Subcutaneous abdominal adipose tissue (tissue), 5 donors: ENCODE measurements at regions not wholly inside any gene's neighbourhood (a gene's known extent, or its start where the extent isn't known, plus 50 kb on each side); places are given as distances from the start of the nearest gene placed in this dataset.

ENCODE experiments used
- H3K27ac ChIP-seq: one replicate; pipeline ENCODE4 v1.7.0; 2013; ENCODE audit warnings: low read depth, mild to moderate bottlenecking, inconsistent platforms, low read length, moderate library complexity
- H3K27me3 ChIP-seq, 5 donors: one replicate each; pipeline ENCODE4 v1.7.0; 2013; ENCODE audit warnings: low read length in 5 of 5, inconsistent platforms in 1 of 5; ENCODE audit not compliant: control insufficient read depth in 5 of 5, insufficient read depth in 4 of 5
- H3K36me3 ChIP-seq, 5 donors: one replicate each; pipeline ENCODE4 v1.7.0; 2013; ENCODE audit warnings: low read length in 5 of 5; ENCODE audit not compliant: control insufficient read depth in 5 of 5, insufficient read depth in 5 of 5
- H3K4me1 ChIP-seq, 5 donors: one replicate each; pipeline ENCODE4 v1.7.0; 2013; ENCODE audit warnings: low read length in 5 of 5, mild to moderate bottlenecking in 3 of 5, moderate library complexity in 1 of 5; ENCODE audit not compliant: control insufficient read depth in 5 of 5, insufficient read depth in 5 of 5
- H3K4me3 ChIP-seq, 5 donors: one replicate each; pipeline ENCODE4 v1.7.0; 2013; ENCODE audit warnings: low read length in 5 of 5, low read depth in 1 of 5
- H3K9ac ChIP-seq, 5 donors: one replicate each; pipeline ENCODE4 v1.7.0; 2013; ENCODE audit warnings: low read length in 5 of 5, mild to moderate bottlenecking in 4 of 5, moderate library complexity in 3 of 5
- H3K9me3 ChIP-seq, 5 donors: one replicate each; pipeline ENCODE4 v1.7.0; 2013; ENCODE audit warnings: low read length in 5 of 5; ENCODE audit not compliant: control insufficient read depth in 5 of 5
- donor health status: healthy.
- donor health status: healthy.
- donor health status: healthy.
- donor health status: healthy.
- donor health status: healthy.

DNA sequence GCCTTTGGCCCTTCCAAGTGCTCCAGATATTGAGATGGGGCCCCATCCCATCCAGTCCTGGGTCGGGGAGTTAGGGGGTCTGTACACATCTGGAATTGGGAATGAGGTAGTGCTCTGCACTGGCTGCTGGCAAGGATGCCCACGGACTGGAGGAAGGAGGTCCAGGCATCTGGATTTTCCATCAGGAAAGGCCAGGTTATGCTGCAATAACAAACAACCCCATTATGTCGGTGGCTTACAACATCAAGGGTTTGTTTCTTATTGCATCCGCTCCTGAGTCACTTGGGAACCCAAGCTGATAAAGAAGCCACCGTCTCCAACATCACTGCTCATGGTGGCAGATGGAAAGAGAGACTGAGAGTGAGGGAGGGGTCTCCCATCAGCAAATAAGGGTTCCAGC is 229.9 kb downstream of the TFCP2L1 start:
- no peak overlapping the region for H3K4me3 ChIP-seq
- no peak overlapping the region for H3K27ac ChIP-seq
- no peak overlapping the region for H3K9ac ChIP-seq
- peaks cover 0 to 2% (median 0%) of the 10 kb centered on the region in 5 donors for H3K27me3 ChIP-seq
- peaks cover 0 to 20% (median 15%) of the 10 kb centered on the region in 5 donors for H3K4me1 ChIP-seq
- no peaks in the 10 kb centered on the region for H3K36me3 ChIP-seq
- H3K9me3 ChIP-seq = peaks cover 0 to 4% (median 0%) of the 10 kb centered on the region in 5 donors

DNA sequence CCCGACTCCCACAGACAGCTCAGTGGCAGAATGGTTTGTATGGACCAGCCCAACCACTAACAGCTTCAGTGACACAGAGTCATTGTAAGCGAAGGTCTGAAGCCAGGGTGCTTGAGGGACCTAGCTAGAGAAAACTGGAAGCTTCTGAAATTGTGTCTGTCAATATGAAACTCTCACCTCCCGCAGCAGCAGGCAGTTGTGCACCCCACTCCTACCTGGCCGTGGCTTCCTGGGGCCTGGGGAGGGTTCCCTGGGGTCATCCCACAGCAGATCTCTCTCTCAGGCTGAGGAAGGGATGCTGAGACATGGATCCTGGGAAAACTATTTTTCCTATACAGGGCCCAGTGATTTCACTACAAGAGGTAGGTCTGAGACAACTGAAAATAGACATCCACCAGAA is 229.5 kb downstream of the TFCP2L1 start:
- peaks cover 0 to 4% (median 0%) of the 10 kb centered on the region in 5 donors for H3K9me3 ChIP-seq
- H3K27me3 ChIP-seq = peaks cover 0 to 2% (median 0%) of the 10 kb centered on the region in 5 donors
- no peak overlapping the region for H3K27ac ChIP-seq
- no peak overlapping the region for H3K4me3 ChIP-seq
- H3K36me3 ChIP-seq = no peaks in the 10 kb centered on the region
- H3K4me1 ChIP-seq = peaks cover 0 to 17% (median 12%) of the 10 kb centered on the region in 5 donors
- H3K9ac ChIP-seq = no peak overlapping the region

DNA sequence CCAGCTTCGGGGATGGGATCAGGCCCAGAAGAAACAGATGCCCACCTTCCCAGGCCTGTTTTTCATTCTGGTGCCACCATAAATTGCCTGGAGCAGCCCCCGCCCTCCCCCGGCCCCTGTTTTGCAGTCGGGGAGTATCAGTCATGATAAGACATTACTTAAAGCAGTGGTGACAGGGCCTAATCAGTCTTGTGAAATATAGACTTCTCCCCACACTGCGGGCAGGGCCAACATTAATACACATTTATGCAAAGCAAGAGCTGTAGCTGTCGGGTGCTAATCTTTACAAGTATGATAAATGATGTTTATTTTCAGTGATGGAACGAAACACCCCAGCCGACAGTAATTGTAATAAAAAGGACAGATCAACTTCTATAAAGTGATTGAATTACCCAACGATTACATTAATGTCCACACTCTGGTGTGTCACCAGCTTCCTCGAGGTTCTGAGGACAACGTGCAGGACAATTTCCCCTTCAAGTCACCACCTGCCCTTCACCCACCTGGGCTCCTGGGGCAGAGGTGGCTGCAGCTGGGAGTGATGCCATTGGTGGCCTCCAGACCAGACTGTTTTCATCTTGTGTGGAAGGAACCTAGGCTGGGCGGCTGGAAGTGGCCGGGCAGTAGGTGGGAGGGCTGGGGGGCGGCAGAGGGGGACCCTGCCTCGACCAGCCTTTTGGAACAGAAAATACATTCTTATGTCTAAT is 226.0 kb downstream of the TFCP2L1 start:
- Histone ChIP-seq H3K27ac (no peak overlapping the region), H3K9me3 (peaks cover 0 to 2% (median 0%) of the 10 kb centered on the region in 5 donors), H3K4me3 (no peak overlapping the region), H3K36me3 (no peaks in the 10 kb centered on the region), H3K9ac (no peak overlapping the region), H3K4me1 (no peaks in the 10 kb centered on the region), H3K27me3 (peaks cover 0 to 13% (median 3%) of the 10 kb centered on the region in 5 donors)

DNA sequence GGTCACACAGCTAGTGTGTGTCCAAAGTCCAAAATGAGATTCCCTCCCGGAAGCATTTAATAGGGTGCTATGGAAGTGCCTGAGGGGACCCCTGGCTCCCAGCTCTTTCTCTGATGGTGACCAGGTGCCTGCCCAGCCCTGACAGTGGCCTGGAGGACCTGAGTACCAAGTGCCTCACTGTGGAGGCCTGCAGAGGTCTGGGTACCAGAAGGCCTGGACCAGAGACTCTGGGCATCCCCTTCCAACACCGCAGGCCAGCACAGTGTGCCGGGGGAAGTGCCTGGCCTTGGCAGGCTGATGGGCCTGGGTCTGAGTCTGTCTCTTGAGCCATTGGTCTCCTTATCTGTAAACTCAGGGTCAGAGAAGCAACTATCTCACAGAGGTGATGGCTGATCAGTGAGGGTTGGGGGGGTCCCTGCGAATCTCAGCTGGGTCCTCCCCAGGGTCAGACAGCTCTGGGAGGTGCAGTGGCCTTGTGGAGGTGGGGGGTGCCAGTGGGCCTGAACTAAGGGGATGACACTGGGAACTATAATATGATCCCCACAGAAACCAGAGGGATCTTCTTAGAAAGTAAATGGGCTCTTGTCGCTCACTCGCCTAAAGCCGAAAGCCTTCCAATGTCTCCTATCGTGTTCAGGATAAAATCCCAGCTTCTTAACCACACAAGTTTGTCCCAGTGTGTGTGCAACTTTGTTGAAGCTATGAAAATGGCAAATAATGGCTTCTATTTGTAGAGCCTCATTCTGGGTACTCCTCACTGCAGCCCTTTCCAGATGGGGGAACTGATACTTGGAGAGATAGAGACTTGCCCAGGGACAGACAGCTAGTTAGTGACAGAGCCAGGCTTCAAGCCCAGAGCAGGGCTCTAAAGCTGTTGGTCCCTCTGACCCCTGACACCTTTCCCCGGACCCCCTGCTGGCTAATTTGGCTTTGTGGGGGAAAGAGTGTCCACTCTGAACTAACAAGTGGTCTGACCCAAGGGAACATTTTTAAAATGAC is 225.1 kb downstream of the TFCP2L1 start:
- Histone ChIP-seq H3K9ac (no peak overlapping the region), H3K27me3 (peaks cover 0 to 13% (median 3%) of the 10 kb centered on the region in 5 donors), H3K36me3 (no peaks in the 10 kb centered on the region), H3K27ac (no peak overlapping the region), H3K4me3 (no peak overlapping the region), H3K9me3 (no peaks in the 10 kb centered on the region), H3K4me1 (no peaks in the 10 kb centered on the region)

DNA sequence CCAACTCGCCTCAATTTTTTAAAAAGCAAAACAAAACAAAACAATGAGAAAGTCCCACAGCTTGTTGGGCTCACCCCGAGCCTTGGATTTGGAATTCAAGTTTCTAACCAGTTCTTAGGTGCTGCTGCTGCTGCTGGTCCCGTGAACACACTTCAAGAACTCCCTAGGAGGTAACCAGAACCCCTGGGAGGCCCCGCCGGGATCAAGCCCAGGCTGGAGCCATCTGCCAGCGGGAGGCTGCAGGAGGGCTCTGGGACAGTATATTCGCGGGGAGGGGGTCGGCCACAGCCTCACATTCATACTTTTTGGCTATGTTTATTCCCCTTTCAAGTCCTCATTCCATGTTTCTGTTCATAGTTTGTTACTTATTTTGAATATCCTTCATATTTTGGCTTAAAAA is 223.4 kb downstream of the TFCP2L1 start:
- no peak overlapping the region for H3K4me3 ChIP-seq
- H3K4me1 ChIP-seq = no peaks in the 10 kb centered on the region
- peaks cover 0 to 16% (median 8%) of the 10 kb centered on the region in 5 donors for H3K27me3 ChIP-seq
- no peak overlapping the region for H3K27ac ChIP-seq
- no peak overlapping the region for H3K9ac ChIP-seq
- no peaks in the 10 kb centered on the region for H3K36me3 ChIP-seq
- no peaks in the 10 kb centered on the region for H3K9me3 ChIP-seq

DNA sequence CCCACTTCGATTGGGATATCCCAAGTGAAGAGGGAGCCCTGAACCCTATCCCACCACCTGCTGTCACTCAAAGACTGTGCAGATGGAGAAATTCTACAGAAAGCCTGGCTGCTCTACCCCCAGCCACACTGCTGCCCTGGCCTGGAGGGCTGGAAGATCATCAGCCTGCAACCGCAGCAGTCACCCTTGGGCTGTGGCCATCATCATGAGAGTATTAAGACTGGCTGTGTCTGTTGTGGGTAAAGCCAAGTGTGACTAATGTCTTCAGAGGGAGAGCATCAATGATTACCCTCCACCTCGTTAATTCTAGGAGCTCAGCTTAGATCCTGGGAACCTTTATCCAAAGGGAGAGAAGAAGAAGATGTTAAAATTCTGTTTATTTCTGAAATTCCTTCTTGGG is 221.5 kb downstream of the TFCP2L1 start:
- Histone ChIP-seq H3K27me3 (peaks cover 0 to 16% (median 8%) of the 10 kb centered on the region in 5 donors), H3K4me1 (no peaks in the 10 kb centered on the region), H3K27ac (no peak overlapping the region), H3K9me3 (no peaks in the 10 kb centered on the region), H3K36me3 (no peaks in the 10 kb centered on the region), H3K9ac (no peak overlapping the region), H3K4me3 (no peak overlapping the region)

DNA sequence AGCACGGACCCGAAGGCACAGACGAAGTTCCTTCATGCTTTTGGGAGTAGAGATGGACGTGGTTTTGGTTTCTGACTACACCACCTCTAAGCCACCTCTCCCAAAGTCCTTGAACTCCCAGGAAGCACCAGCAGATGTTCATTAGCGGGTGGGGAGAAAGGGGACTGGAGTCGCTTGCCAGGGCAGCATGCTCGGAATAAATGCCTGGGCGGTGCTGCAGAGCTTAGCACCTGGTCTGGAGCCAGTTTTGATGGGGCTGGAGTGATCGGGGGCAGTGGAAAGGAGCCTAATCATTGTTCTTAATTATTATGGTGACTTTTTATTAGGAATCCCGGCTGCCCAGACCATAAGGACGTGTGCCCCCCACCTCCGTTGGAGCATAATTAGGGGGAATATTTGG is 220.8 kb downstream of the TFCP2L1 start:
- Histone ChIP-seq H3K27me3 (peaks cover 0 to 16% (median 8%) of the 10 kb centered on the region in 5 donors), H3K27ac (no peak overlapping the region), H3K4me3 (no peak overlapping the region), H3K4me1 (no peaks in the 10 kb centered on the region), H3K36me3 (no peaks in the 10 kb centered on the region), H3K9me3 (no peaks in the 10 kb centered on the region), H3K9ac (no peak overlapping the region)

DNA sequence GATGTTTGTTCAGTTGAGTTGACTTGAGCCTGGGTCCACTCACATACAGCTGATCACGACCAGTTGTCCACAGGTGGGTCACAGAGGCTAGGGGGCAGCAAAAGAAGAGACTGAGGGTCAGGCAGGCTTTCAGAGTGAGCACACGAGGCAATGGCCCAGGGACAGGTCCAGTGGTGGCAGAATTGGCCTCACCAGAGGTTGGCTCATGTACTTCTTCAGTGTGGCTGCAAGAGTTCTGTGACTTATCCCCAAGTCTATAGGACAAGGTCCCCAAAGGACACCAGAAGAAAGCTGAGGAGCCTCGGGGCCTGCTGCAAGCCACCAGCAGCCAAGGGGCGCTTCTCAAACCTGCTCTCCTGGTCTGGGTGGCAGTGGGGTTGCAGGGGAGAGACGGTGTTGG is 219.8 kb downstream of the TFCP2L1 start:
- H3K9ac ChIP-seq = no peak overlapping the region
- H3K36me3 ChIP-seq = no peaks in the 10 kb centered on the region
- H3K9me3 ChIP-seq = no peaks in the 10 kb centered on the region
- no peak overlapping the region for H3K4me3 ChIP-seq
- peaks cover 0 to 16% (median 8%) of the 10 kb centered on the region in 5 donors for H3K27me3 ChIP-seq
- no peak overlapping the region for H3K27ac ChIP-seq
- H3K4me1 ChIP-seq = no peaks in the 10 kb centered on the region

DNA sequence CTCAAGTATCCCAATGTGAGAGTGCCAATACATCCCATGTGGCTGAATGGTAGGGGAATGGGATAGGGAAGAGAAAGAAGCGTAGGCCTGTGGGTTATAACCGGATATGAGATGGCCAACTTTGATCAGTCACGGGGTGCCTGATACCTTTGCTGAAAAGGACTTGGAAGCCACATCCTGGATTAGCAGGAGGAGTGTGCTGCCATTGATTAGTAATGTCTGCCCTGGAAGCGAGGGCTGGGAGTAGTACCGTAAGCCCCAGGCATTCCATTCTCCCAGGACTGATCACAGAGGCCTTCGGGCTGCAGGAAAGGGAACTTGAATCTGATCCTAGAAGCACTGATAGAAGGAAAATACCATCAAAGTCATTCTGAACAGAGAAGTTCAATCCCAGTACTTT is 218.5 kb downstream of the TFCP2L1 start:
- Histone ChIP-seq H3K4me1 (no peaks in the 10 kb centered on the region), H3K9me3 (no peaks in the 10 kb centered on the region), H3K27me3 (peaks cover 0 to 20% (median 13%) of the 10 kb centered on the region in 5 donors), H3K27ac (no peak overlapping the region), H3K9ac (no peak overlapping the region), H3K36me3 (no peaks in the 10 kb centered on the region), H3K4me3 (no peak overlapping the region)

DNA sequence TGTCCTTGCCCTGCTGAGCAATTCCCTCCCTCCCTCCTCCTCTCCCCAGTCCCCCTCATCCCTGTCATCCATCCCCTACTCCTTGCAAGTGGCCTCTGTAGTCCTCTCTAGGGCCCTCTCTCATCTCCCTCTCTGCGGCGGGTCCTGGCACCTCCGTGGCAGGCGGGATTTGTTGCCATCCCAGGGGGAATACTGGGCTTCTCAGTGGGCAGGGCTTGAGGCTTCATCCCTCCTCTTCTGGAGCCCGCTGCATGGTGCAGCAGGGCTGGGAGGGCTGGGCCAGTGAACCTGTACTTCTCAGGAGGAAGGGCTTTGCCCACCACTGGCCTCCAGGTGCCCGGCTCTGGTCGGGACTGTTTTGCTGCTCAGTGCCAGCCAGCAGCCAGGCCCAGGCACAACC is 216.2 kb downstream of the TFCP2L1 start:
- Histone ChIP-seq H3K4me1 (no peaks in the 10 kb centered on the region), H3K27me3 (peaks cover 0 to 32% (median 20%) of the 10 kb centered on the region in 5 donors), H3K9me3 (no peaks in the 10 kb centered on the region), H3K4me3 (no peak overlapping the region), H3K36me3 (no peaks in the 10 kb centered on the region), H3K9ac (no peak overlapping the region), H3K27ac (no peak overlapping the region)
